ENCODE measurements at regions not wholly inside any gene's neighbourhood (a gene's known extent, or its start where the extent isn't known, plus 50 kb on each side); places are given as distances from the start of the nearest gene placed in this dataset.

GRCh38 chr2:76080154-76080553 is 369.4 kb upstream of the GCFC2 start:
- no peak for TF ChIP-seq CTCF (conservative IDR thresholded peaks at IDR 0.05; ENCODE audit: low read depth)
- ChIA-PET CTCF (no interaction called here), POLR2A (ENCODE audit: low non-redundant PET) (no interaction called here)
- DNase-seq (ENCODE audit: low spot score), result no peak
- no peak overlapping the region for H3K27ac ChIP-seq

- POLR2A ChIA-PET (ENCODE audit: low non-redundant PET), result no interaction called here
- no peak for TF ChIP-seq CTCF (conservative IDR thresholded peaks at IDR 0.05; ENCODE audit: low read depth)
These were observed 364.4 kb upstream of the GCFC2 start for GRCh38 chr2:76075126-76075525.

GRCh38 chr2:76073992-76074604 is 363.4 kb upstream of the GCFC2 start:
- no peak overlapping the region for H3K27ac ChIP-seq
- CTCF ChIA-PET, result no interaction called here
- POLR2A ChIA-PET (ENCODE audit: low non-redundant PET), result interaction anchor here (0.7 kb wide), 1 partner anchor 338 kb away, joined by 5 read pairs; no protein-coding TSS in a partner anchor
- no peak for DNase-seq (ENCODE audit: low spot score)
- no peak for TF ChIP-seq CTCF (conservative IDR thresholded peaks at IDR 0.05; ENCODE audit: low read depth)

More at GRCh38 chr2:76075126-76075525, 364.4 kb upstream of the GCFC2 start:
- CTCF ChIA-PET, result no interaction called here
- no peak for DNase-seq (ENCODE audit: low spot score)
- no peak overlapping the region for H3K27ac ChIP-seq

GRCh38 chr2:76050196-76050595 is 339.5 kb upstream of the GCFC2 start:
- H3K27ac ChIP-seq, result no peak overlapping the region
- no peak for TF ChIP-seq CTCF (conservative IDR thresholded peaks at IDR 0.05; ENCODE audit: low read depth)
- POLR2A ChIA-PET (ENCODE audit: low non-redundant PET), result no interaction called here
- CTCF ChIA-PET, result no interaction called here
- no peak for DNase-seq (ENCODE audit: low spot score)

GRCh38 chr2:76044701-76045100 is 334.0 kb upstream of the GCFC2 start:
- DNase-seq (ENCODE audit: low spot score), result no peak
- no peak overlapping the region for H3K27ac ChIP-seq
- no peak for TF ChIP-seq CTCF (conservative IDR thresholded peaks at IDR 0.05; ENCODE audit: low read depth)
- ChIA-PET CTCF (no interaction called here), POLR2A (ENCODE audit: low non-redundant PET) (no interaction called here)

- CTCF ChIA-PET, result no interaction called here
- no peak overlapping the region for H3K27ac ChIP-seq
- no peak for TF ChIP-seq CTCF (conservative IDR thresholded peaks at IDR 0.05; ENCODE audit: low read depth)
- no peak for DNase-seq (ENCODE audit: low spot score)
- POLR2A ChIA-PET (ENCODE audit: low non-redundant PET), result no interaction called here
These were observed 328.8 kb upstream of the GCFC2 start for GRCh38 chr2:76039505-76039904.

All from RWPE1 (cell line).